ENCODE measurements at regions not wholly inside any gene's neighbourhood (a gene's known extent, or its start where the extent isn't known, plus 50 kb on each side); places are given as distances from the start of the nearest gene placed in this dataset.

- TF ChIP-seq CREB5 (CRISPR knock-in tag; IDR thresholded peaks at IDR 0.05; ENCODE audit: low read depth) (no peak), RARB (CRISPR knock-in tag; IDR thresholded peaks at IDR 0.05) (no peak), OSR1 (CRISPR knock-in tag; IDR thresholded peaks at IDR 0.05) (no peak), GLIS3 (CRISPR knock-in tag; IDR thresholded peaks at IDR 0.05) (no peak), ZFP30 (CRISPR knock-in tag; IDR thresholded peaks at IDR 0.05) (no peak), PATZ1 (CRISPR knock-in tag; IDR thresholded peaks at IDR 0.05; ENCODE audit: borderline replicate concordance) (no peak), SNAI2 (CRISPR knock-in tag; IDR thresholded peaks at IDR 0.05) (no peak), ZFP3 (CRISPR knock-in tag; IDR thresholded peaks at IDR 0.05) (no peak), BACH2 (CRISPR knock-in tag; IDR thresholded peaks at IDR 0.05; ENCODE audit: borderline replicate concordance) (no peak), CSDC2 (CRISPR knock-in tag; IDR thresholded peaks at IDR 0.05) (no peak), ZNF8 (CRISPR knock-in tag; IDR thresholded peaks at IDR 0.05) (no peak), ISL1 (CRISPR knock-in tag; IDR thresholded peaks at IDR 0.05) (no peak), TOX (CRISPR knock-in tag; IDR thresholded peaks at IDR 0.05; ENCODE audit: borderline replicate concordance) (no peak), ZC3H10 (CRISPR knock-in tag; IDR thresholded peaks at IDR 0.05) (no peak)
Observed at GRCh38 chr4:8701126-8702019, 108.8 kb downstream of the CPZ start.
